Natural killer cell (primary cell): ENCODE measurements at regions not wholly inside any gene's neighbourhood (a gene's known extent, or its start where the extent isn't known, plus 50 kb on each side); places are given as distances from the start of the nearest gene placed in this dataset.

Experiments
- ATAC-seq, 3 donors: fragments of 150-1000 bp in 2 of 3; fragments of 200-7000 bp in 1 of 3; cut with Tn5 transposase; 1 replicate in 1 of 3; 2 replicates in 2 of 3; pipeline ENCODE4 v1.10.0; 2021; ENCODE audit warnings: mild to moderate bottlenecking in 2 of 3, moderate library complexity in 2 of 3
- DNase-seq, 2 donors: peaks; one replicate each; pipeline versions ENCODE4 v3.0.0 to v3.0.0-alpha.2; 2013 to 2021; ENCODE audit warnings: mixed read lengths in 1 of 2
- H3K27ac ChIP-seq: one replicate; pipeline ENCODE4 v1.5.1; 2013; ENCODE audit warnings: mild to moderate bottlenecking, low read length
- H3K27me3 ChIP-seq: one replicate; pipeline ENCODE4 v1.6.1; 2013; ENCODE audit warnings: low read length; ENCODE audit not compliant: control insufficient read depth, insufficient read depth
- H3K36me3 ChIP-seq: one replicate; pipeline ENCODE4 v1.6.1; 2013; ENCODE audit warnings: low read length; ENCODE audit not compliant: control insufficient read depth, insufficient read depth
- H3K4me1 ChIP-seq: one replicate; pipeline ENCODE4 v1.6.1; 2013; ENCODE audit warnings: low read length; ENCODE audit not compliant: control insufficient read depth, insufficient read depth
- H3K4me3 ChIP-seq: one replicate; pipeline ENCODE4 v1.5.1; 2013; ENCODE audit warnings: low read length
- H3K9me3 ChIP-seq: one replicate; pipeline ENCODE4 v1.6.1; 2013; ENCODE audit warnings: low read length; ENCODE audit not compliant: control insufficient read depth, insufficient read depth
- H3K27ac Mint-ChIP-seq, 2 donors: one replicate each; pipeline ENCODE4 v1.8.0; 2022; ENCODE audit warnings: mild to moderate bottlenecking in 2 of 2, mixed read lengths in 2 of 2, moderate library complexity in 1 of 2
- H3K27me3 Mint-ChIP-seq, 2 donors: one replicate each; pipeline ENCODE4 v1.8.0; 2022; ENCODE audit warnings: low read depth in 2 of 2, mixed read lengths in 2 of 2
- H3K36me3 Mint-ChIP-seq: one replicate; pipeline ENCODE4 v1.8.0; 2022; ENCODE audit warnings: mixed read lengths
- H3K4me1 Mint-ChIP-seq, 2 donors: one replicate each; pipeline ENCODE4 v1.8.0; 2022; ENCODE audit warnings: mixed read lengths in 2 of 2
- H3K4me3 Mint-ChIP-seq: one replicate; pipeline ENCODE4 v1.8.0; 2022; ENCODE audit warnings: mild to moderate bottlenecking, moderate library complexity, mixed read lengths
- H3K9me3 Mint-ChIP-seq, 2 donors: one replicate each; pipeline ENCODE4 v1.8.0; 2022; ENCODE audit warnings: mixed read lengths in 2 of 2
- CTCF ChIP-seq: fragments of 200-600 bp; IDR thresholded peaks from one replicate; pipeline ENCODE4 v1.8.0; 2022; ENCODE audit warnings: antibody characterized with exemption
- WGBS: methylation state at CpG from one replicate; pipeline ENCODE4 v1.1.7; 2013; ENCODE audit warnings: missing lambda C conversion rate; ENCODE audit not compliant: insufficient coverage; 5-methylcytosine and 5-hydroxymethylcytosine counted together
- intact Hi-C: fragments of 100-400 bp; cut with micrococcal nuclease; formaldehyde crosslinking; loops from one replicate; pipeline ENCODE4 v1.14.2; 2022

GRCh38 chr1:189764391-189765320, 713.0 kb downstream of the BRINP3 start:
- intact Hi-C loops: no loop called here
- no peak overlapping the region for H3K4me3 ChIP-seq
- Mint-ChIP-seq H3K4me1 (no peaks in the 10 kb centered on the region), H3K36me3 (peaks cover 38% of the 10 kb centered on the region), H3K27me3 (no peaks in the 10 kb centered on the region), H3K27ac (no peak overlapping the region), H3K9me3 (peaks cover 16 to 21% of the 10 kb centered on the region in 2 donors), H3K4me3 (no peak overlapping the region)
- ATAC-seq (no peak), DNase-seq (no peak)
- no peaks in the 10 kb centered on the region for H3K4me1 ChIP-seq
- TF ChIP-seq CTCF: no peak
- no peaks in the 10 kb centered on the region for H3K36me3 ChIP-seq
- no peaks in the 10 kb centered on the region for H3K27me3 ChIP-seq
- no peak overlapping the region for H3K27ac ChIP-seq
- H3K9me3 ChIP-seq: peaks cover 5% of the 10 kb centered on the region
- 0% methylated on average over 2 of the region's 2 CpGs for WGBS

GRCh38 chr1:189769448-189769847, 708.2 kb downstream of the BRINP3 start:
- H3K27me3 ChIP-seq: no peaks in the 10 kb centered on the region
- intact Hi-C loops: no loop called here
- no peak for ATAC-seq
- H3K27me3 Mint-ChIP-seq: no peaks in the 10 kb centered on the region
- DNase-seq: no peak
- no peak overlapping the region for H3K4me3 Mint-ChIP-seq
- H3K36me3 ChIP-seq: no peaks in the 10 kb centered on the region
- H3K27ac Mint-ChIP-seq: no peak overlapping the region
- WGBS: 50% methylated on average over 1 of the region's 3 CpGs
- H3K4me1 Mint-ChIP-seq: no peaks in the 10 kb centered on the region
- no peak for TF ChIP-seq CTCF
- H3K9me3 Mint-ChIP-seq: peaks cover 26 to 29% of the 10 kb centered on the region in 2 donors
- H3K4me1 ChIP-seq: no peaks in the 10 kb centered on the region
- peaks cover 44% of the 10 kb centered on the region for H3K36me3 Mint-ChIP-seq
- no peak overlapping the region for H3K27ac ChIP-seq
- no peak overlapping the region for H3K4me3 ChIP-seq
- no peaks in the 10 kb centered on the region for H3K9me3 ChIP-seq

GRCh38 chr1:189774721-189775287, 702.9 kb downstream of the BRINP3 start:
- peaks cover 12% of the 10 kb centered on the region for H3K36me3 Mint-ChIP-seq
- H3K4me3 ChIP-seq: no peak overlapping the region
- TF ChIP-seq CTCF: no peak
- no peak for ATAC-seq
- no peak overlapping the region for H3K4me3 Mint-ChIP-seq
- intact Hi-C loops: no loop called here
- no peaks in the 10 kb centered on the region for H3K4me1 ChIP-seq
- no peaks in the 10 kb centered on the region for H3K27me3 Mint-ChIP-seq
- no peaks in the 10 kb centered on the region for H3K27me3 ChIP-seq
- DNase-seq: no peak
- no peak overlapping the region for H3K27ac ChIP-seq
- no peaks in the 10 kb centered on the region for H3K9me3 ChIP-seq
- H3K27ac Mint-ChIP-seq: no peak overlapping the region
- no peaks in the 10 kb centered on the region for H3K36me3 ChIP-seq
- no peaks in the 10 kb centered on the region for H3K4me1 Mint-ChIP-seq
- H3K9me3 Mint-ChIP-seq: peaks cover 16 to 26% of the 10 kb centered on the region in 2 donors
- 91% methylated on average over 2 of the region's 2 CpGs for WGBS
